Breast epithelium (tissue), 4 donors: ENCODE measurements at regions not wholly inside any gene's neighbourhood (a gene's known extent, or its start where the extent isn't known, plus 50 kb on each side); places are given as distances from the start of the nearest gene placed in this dataset.

ENCODE experiments used
- DNase-seq, 2 donors: peaks; one replicate each; pipeline ENCODE4 v3.0.0-alpha.2; 2019; ENCODE audit warnings: low spot score in 2 of 2
- H3K27ac ChIP-seq, 2 donors: fragments of 200-600 bp; sonication (generic) in 1 of 2; one replicate each; pipeline ENCODE4 v1.5.1; 2016 to 2019; ENCODE audit warnings: mild to moderate bottlenecking in 1 of 2
- H3K27me3 ChIP-seq, 2 donors: fragments of 200-600 bp; sonication (generic) in 1 of 2; one replicate each; pipeline versions ENCODE4 v1.5.1 to v1.6.0; 2017 to 2019; ENCODE audit warnings: control low read depth in 1 of 2, mild to moderate bottlenecking in 1 of 2
- H3K36me3 ChIP-seq: fragments of 200-600 bp; one replicate; pipeline ENCODE4 v1.5.1; 2019
- H3K4me1 ChIP-seq, 2 donors: fragments of 200-600 bp; sonication (generic); one replicate each; pipeline ENCODE4 v1.5.1; 2016 to 2019; ENCODE audit warnings: control low read depth in 1 of 2
- H3K4me3 ChIP-seq, 3 donors: fragments of 200-600 bp; sonication (generic); 1 replicate in 2 of 3; 2 replicates in 1 of 3; pipeline ENCODE4 v1.5.1; 2016 to 2019; ENCODE audit warnings: mild to moderate bottlenecking in 3 of 3, moderate library complexity in 2 of 3
- H3K9me3 ChIP-seq, 2 donors: fragments of 200-600 bp; sonication (generic) in 1 of 2; one replicate each; pipeline ENCODE4 v1.5.1; 2016 to 2019; ENCODE audit warnings: control low read depth in 1 of 2
- POLR2A ChIP-seq: fragments of 450-650 bp; IDR thresholded peaks from one replicate; pipeline ENCODE4 v1.6.1; 2016; ENCODE audit warnings: antibody characterized with exemption, mild to moderate bottlenecking, moderate library complexity
- POLR2AphosphoS5 ChIP-seq, 3 donors: sonication (generic); formaldehyde crosslinking; IDR thresholded peaks; one replicate each; pipeline ENCODE4 v1.6.1; 2017; ENCODE audit warnings: antibody characterized with exemption in 3 of 3
- intact Hi-C: fragments of 100-400 bp; cut with DNase I; formaldehyde crosslinking; loops from one replicate; pipeline ENCODE4 v1.15.1; 2023; ENCODE audit warnings: low total_unique reads
- TF ChIP-seq, protein P1 (sequence below), 3 donors: fragments of 450-650 bp; IDR thresholded peaks; one replicate each; pipeline ENCODE4 v1.5.1; 2016 to 2017; ENCODE audit warnings: antibody characterized with exemption in 3 of 3, mild to moderate bottlenecking in 3 of 3, moderate library complexity in 3 of 3

- Histone ChIP-seq H3K27ac (no peak overlapping the region), H3K36me3 (no peaks in the 10 kb centered on the region), H3K27me3 (no peaks in the 10 kb centered on the region), H3K4me3 (no peak overlapping the region), H3K9me3 (no peaks in the 10 kb centered on the region), H3K4me1 (no peaks in the 10 kb centered on the region)
- DNase-seq, result no peak
- TF ChIP-seq POLR2AphosphoS5 (IDR thresholded peaks at IDR 0.05) (no peak), POLR2A (no peak)
- TF ChIP-seq, protein P1, sequence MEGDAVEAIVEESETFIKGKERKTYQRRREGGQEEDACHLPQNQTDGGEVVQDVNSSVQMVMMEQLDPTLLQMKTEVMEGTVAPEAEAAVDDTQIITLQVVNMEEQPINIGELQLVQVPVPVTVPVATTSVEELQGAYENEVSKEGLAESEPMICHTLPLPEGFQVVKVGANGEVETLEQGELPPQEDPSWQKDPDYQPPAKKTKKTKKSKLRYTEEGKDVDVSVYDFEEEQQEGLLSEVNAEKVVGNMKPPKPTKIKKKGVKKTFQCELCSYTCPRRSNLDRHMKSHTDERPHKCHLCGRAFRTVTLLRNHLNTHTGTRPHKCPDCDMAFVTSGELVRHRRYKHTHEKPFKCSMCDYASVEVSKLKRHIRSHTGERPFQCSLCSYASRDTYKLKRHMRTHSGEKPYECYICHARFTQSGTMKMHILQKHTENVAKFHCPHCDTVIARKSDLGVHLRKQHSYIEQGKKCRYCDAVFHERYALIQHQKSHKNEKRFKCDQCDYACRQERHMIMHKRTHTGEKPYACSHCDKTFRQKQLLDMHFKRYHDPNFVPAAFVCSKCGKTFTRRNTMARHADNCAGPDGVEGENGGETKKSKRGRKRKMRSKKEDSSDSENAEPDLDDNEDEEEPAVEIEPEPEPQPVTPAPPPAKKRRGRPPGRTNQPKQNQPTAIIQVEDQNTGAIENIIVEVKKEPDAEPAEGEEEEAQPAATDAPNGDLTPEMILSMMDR (IDR thresholded peaks at IDR 0.05), result no peak
- intact Hi-C loops, result no loop called here
Observed at GRCh38 chr20:6888736-6889395, 121.4 kb downstream of the BMP2 start.

DNA sequence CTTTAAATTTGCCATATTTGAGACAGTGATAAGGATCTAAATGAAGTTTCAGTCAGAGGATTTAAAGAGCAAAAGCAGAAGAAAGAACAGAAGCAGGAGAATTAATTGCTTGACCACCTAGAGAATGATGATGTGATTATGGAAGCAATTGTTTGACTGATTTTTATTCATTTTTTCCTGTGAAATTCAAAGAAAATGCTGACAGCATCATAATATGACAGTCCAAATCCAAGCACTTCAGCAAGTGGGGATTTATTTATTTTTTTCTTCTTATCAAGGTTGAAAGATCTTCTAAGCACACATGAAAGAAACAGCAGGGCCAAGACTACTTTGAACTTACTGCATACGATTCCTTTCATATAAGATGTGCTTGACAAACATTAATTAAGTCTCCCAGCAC, 125.2 kb downstream of the BMP2 start:
- intact Hi-C loops, result no loop called here
- Histone ChIP-seq H3K36me3 (no peaks in the 10 kb centered on the region), H3K4me1 (no peaks in the 10 kb centered on the region), H3K4me3 (no peak overlapping the region), H3K27ac (no peak overlapping the region), H3K9me3 (no peaks in the 10 kb centered on the region), H3K27me3 (no peaks in the 10 kb centered on the region)
- TF ChIP-seq POLR2AphosphoS5 (IDR thresholded peaks at IDR 0.05) (no peak), POLR2A (no peak)
- TF ChIP-seq, protein P1 (IDR thresholded peaks at IDR 0.05), result no peak
- DNase-seq, result no peak

DNA sequence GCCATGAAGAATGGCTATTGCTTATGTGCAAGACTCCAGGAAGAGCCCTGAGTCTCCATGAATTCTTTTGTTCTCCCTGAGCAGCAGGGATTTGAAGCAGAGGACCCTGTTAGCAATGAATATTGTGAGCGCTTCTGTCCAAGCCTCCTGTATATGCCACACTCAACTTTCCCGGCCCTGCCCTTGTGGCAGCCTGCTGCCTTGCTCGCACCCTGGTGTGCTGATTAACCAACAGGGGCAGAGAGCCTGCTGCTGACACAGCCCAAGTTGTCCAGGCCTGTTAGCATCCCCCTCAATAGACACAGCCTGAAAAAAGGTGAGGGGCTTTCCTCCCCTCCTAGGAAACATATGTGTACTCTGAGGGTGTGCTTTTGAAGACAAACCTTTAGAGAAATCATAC, 131.4 kb downstream of the BMP2 start:
- Histone ChIP-seq H3K36me3 (no peaks in the 10 kb centered on the region), H3K9me3 (no peaks in the 10 kb centered on the region), H3K27ac (no peak overlapping the region), H3K27me3 (no peaks in the 10 kb centered on the region), H3K4me3 (no peak overlapping the region), H3K4me1 (no peaks in the 10 kb centered on the region)
- DNase-seq, result no peak
- intact Hi-C loops, result no loop called here
- TF ChIP-seq POLR2A (no peak), POLR2AphosphoS5 (IDR thresholded peaks at IDR 0.05) (no peak)
- TF ChIP-seq, protein P1 (IDR thresholded peaks at IDR 0.05), result no peak

DNA sequence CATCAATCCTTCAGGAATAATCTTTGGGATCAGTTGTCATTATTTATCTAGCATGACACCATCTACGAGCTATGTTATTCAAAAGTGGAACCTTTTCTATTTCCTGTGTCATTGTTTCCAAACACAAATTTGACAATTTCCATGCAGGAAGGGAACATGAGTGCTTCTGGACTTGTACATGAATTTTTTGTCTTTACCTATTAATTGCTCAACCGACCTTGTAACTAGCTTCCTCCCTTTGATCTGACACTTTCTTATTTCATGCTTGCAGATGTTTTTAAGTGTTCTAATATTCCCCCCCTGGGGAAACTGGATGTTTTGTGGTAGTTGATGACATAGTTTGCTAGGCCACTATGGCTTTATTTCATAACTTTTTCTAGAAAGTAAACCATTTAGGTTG, 139.4 kb downstream of the BMP2 start:
- intact Hi-C loops, result no loop called here
- H3K4me1 ChIP-seq, result no peaks in the 10 kb centered on the region

GRCh38 chr20:6908673-6909072, 141.2 kb downstream of the BMP2 start:
- Histone ChIP-seq H3K36me3 (no peaks in the 10 kb centered on the region), H3K27me3 (no peaks in the 10 kb centered on the region), H3K4me1 (no peaks in the 10 kb centered on the region), H3K4me3 (no peak overlapping the region), H3K9me3 (no peaks in the 10 kb centered on the region), H3K27ac (no peak overlapping the region)
- intact Hi-C loops, result no loop called here
- TF ChIP-seq, protein P1 (IDR thresholded peaks at IDR 0.05), result no peak
- no peak for TF ChIP-seq POLR2A
- TF ChIP-seq POLR2AphosphoS5 (IDR thresholded peaks at IDR 0.05), result no peak
- DNase-seq, result no peak

More for the DNA sequence above, 139.4 kb downstream of the BMP2 start:
- Histone ChIP-seq H3K27me3 (no peaks in the 10 kb centered on the region), H3K36me3 (no peaks in the 10 kb centered on the region), H3K27ac (no peak overlapping the region), H3K9me3 (no peaks in the 10 kb centered on the region), H3K4me3 (no peak overlapping the region)
- TF ChIP-seq POLR2A (no peak), POLR2AphosphoS5 (IDR thresholded peaks at IDR 0.05) (no peak)
- TF ChIP-seq, protein P1 (IDR thresholded peaks at IDR 0.05), result no peak
- no peak for DNase-seq
